HT-29 (cell line): ENCODE measurements at regions not wholly inside any gene's neighbourhood (a gene's known extent, or its start where the extent isn't known, plus 50 kb on each side); places are given as distances from the start of the nearest gene placed in this dataset.
A peak's percentile ranks its signal among the peaks of the same experiment; 100 is the strongest.

Source experiments
- DNase-seq: peaks from one replicate; pipeline ENCODE4 v3.0.0-alpha.2; 2015; ENCODE audit warnings: low spot score

GRCh38 chr14:94682736-94683135 lies 70.5 kb downstream of the SERPINA3 start:
- DNase-seq, result no peak

DNA sequence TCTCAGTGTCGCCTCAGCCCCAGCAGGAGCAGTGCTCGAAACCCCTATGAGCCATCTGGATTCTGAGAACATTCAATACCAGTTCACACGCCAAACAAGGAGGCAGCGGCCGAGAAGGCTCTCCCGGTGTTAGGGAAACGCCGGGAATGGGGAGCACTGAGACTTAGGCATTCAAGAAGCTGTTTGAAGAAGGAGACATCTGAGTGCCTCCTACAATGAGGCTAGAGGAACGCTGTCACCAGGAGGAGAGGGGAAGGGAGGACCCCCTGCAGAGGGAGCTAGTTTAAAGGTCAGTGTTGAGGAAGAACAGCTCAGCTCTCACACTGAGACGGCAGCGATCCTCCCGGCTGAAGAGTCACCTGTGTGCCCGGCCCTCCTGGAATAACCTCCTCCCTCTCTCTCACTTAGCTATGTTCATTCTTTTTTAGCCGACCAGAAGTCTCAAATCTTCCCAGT lies 69.9 kb downstream of the SERPINA3 start:
- no peak for DNase-seq

DNA sequence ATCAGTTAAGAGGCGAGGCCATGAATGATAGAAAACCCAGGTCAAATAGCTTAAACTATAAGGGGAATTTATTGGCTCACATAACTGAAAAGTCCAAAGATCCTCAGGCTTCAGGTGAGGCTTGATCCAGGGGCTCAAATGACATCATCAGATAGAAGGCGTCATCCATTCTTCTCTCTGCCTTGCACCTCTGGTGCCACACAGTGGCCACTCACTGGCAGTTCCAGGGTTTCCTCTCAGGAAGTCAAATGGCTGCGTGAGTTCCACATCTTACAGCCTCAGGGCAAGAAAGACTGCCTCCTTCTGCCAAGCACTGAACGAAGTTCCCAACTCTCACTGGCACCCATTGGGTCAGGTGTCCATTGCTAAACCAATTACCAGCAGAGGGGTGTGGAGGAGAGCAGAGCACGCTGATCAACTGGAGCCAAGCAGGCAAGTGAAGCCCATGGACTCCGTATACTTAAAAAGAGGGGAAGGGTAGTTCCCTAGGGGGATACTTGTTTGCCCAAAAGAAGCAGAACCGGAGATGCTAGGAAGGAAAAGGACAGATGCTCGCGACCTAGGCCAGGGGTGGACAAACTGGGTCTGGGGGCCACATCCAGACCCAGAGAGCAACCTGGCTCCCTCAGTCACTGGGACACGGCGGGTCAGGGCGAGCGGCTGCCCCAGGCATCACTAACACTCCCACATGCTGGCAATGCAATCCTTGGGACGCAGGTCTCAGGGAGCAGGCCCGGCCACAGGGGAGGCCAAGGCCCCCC lies 69.3 kb downstream of the SERPINA3 start:
- peak; percentile 62 for DNase-seq

- DNase-seq, result no peak
Measured at GRCh38 chr14:94680862-94681288, 68.7 kb downstream of the SERPINA3 start.

- DNase-seq, result no peak
Measured at GRCh38 chr14:94679937-94680861, 68.0 kb downstream of the SERPINA3 start.

GRCh38 chr14:94679106-94679810 lies 67.1 kb downstream of the SERPINA3 start:
- no peak for DNase-seq

DNA sequence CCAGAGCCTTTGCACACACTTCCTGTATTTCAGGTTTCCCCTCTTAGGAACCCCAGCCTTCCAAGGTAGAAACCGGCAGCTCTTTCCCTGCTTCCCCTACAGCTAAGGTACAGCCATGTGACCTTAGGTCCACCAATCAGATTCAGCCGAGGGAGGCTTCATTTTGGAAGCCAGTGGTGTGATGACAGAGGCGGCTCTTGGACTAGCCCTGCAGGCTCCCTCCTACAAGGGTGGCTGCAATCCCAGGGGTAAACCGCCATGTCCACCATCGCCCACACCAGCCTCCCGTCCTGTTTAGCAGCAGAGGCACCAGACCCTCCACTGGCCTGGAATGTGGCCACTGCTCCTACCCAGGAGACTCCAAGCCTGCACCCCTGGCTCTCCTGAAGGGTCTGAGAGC lies 65.6 kb downstream of the SERPINA3 start:
- no peak for DNase-seq

DNA sequence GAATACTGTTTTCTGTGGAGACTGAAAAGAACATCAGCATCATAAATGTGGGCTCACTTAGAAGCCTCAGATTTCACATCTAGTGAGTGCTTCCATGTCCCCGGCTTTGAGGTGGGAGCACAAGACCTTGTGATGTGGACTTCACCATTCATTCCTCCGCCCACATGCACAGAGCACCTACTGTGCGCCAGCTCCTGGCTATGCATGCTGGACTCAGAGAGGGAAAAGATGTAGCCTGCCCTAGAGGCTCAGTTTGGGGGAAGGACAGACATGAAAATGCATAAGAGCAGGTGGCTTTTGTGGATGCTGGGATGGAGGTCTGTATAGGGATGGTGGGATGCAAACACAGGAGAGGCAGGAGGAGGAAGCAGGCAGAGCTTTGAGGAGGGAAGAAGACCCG lies 65.0 kb downstream of the SERPINA3 start:
- DNase-seq, result no peak

- DNase-seq, result no peak
Measured at GRCh38 chr14:94676495-94677185, 64.4 kb downstream of the SERPINA3 start.

GRCh38 chr14:94675036-94675435 lies 62.8 kb downstream of the SERPINA3 start:
- no peak for DNase-seq

DNA sequence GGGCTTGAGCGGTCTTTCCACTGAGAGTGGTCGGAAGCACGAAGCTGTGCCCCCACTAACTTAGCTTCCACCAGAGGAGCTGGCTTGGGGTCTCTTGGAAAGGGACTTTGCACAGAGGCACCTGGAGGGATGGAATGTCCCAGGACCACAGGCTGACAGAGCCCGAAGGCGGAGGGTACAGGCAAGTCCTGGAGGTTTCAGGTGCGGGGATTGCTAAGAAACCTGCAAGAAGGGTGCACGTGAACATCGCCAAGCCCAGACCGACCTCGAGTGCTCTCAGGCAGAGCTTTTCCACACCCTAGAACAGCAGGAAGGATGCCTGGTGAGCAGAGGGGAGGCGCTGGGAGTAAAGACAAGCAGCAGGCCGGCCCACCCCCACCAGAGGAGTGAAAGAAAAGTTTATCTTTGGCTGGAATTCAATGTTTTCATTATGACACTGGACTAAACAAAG lies 61.6 kb downstream of the SERPINA3 start:
- DNase-seq, result no peak
